ENCODE measurements at regions not wholly inside any gene's neighbourhood (a gene's known extent, or its start where the extent isn't known, plus 50 kb on each side); places are given as distances from the start of the nearest gene placed in this dataset.

DNA sequence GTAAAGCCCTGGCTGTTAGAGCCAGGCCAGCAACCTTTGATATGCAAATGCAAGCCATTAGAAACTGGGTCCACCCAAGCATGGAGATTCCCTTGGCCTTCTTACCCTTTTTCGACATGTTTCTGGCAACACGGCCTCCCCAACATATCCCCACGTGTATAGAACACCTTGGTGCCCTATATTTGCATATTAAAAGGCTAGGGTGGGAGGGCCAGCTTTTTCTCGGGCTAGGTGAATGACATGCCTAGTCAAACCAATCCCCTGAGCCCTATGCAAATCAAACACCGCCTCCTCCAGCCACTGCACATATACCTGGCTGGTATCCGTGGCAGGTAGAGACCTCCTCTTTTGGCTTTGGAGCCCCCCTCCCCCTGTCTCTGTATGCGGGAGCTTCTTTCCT, 55.6 kb upstream of the ZFR start:
- no peaks in the 10 kb centered on the region for H3K27me3 ChIP-seq
- no peak for ATAC-seq
- intact Hi-C loops (cut with DNase I) = no loop called here
- H3K4me3 ChIP-seq = no peak overlapping the region
- TF ChIP-seq, protein P1, sequence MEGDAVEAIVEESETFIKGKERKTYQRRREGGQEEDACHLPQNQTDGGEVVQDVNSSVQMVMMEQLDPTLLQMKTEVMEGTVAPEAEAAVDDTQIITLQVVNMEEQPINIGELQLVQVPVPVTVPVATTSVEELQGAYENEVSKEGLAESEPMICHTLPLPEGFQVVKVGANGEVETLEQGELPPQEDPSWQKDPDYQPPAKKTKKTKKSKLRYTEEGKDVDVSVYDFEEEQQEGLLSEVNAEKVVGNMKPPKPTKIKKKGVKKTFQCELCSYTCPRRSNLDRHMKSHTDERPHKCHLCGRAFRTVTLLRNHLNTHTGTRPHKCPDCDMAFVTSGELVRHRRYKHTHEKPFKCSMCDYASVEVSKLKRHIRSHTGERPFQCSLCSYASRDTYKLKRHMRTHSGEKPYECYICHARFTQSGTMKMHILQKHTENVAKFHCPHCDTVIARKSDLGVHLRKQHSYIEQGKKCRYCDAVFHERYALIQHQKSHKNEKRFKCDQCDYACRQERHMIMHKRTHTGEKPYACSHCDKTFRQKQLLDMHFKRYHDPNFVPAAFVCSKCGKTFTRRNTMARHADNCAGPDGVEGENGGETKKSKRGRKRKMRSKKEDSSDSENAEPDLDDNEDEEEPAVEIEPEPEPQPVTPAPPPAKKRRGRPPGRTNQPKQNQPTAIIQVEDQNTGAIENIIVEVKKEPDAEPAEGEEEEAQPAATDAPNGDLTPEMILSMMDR (IDR thresholded peaks at IDR 0.05) = no peak
- TF ChIP-seq POLR2A (IDR thresholded peaks at IDR 0.05) = no peak
- H3K27ac ChIP-seq = no peak overlapping the region
- H3K36me3 ChIP-seq (replicated peaks in 1 of 2; ENCODE audit: insufficient read depth in 1 of 2, low read depth in 2 of 2) = no peaks in the 10 kb centered on the region
- 33 to 51% methylated on average over 7 of the region's 7 CpGs for WGBS, 2 donors
- H3K4me1 ChIP-seq = no peaks in the 10 kb centered on the region
- H3K9me3 ChIP-seq = no peaks in the 10 kb centered on the region
- DNase-seq = no peak

DNA sequence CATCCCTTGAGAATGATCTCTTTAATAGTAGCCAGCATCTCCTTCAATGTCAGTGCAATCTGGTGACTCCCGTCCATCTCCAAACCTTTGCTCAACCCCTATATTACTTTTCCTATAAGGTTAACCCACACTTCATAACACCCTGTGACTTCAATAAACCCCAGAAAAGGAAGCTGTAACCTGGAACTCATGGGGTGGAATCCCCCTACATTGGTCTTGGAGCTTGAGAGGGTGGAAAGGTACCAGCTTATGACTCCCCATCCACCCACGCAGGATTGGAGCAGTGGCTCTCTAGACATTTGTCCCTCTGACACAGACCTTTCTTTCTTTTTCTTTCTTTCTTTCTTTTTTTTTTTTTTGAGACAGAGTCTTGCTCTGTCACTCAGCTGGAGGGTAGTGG, 54.7 kb upstream of the ZFR start:
- H3K27ac ChIP-seq = no peak overlapping the region
- 88 to 91% methylated on average over 2 of the region's 2 CpGs for WGBS, 2 donors
- no peaks in the 10 kb centered on the region for H3K36me3 ChIP-seq (replicated peaks in 1 of 2; ENCODE audit: insufficient read depth in 1 of 2, low read depth in 2 of 2)
- TF ChIP-seq POLR2A (IDR thresholded peaks at IDR 0.05) = no peak
- TF ChIP-seq, protein P1 (IDR thresholded peaks at IDR 0.05) = no peak
- DNase-seq (no peak), ATAC-seq (no peak)
- H3K4me3 ChIP-seq = no peak overlapping the region
- intact Hi-C loops (cut with DNase I) = loop anchor here (10.0 kb wide), 1 partner anchor 126 kb away; no protein-coding TSS in a partner anchor
- no peaks in the 10 kb centered on the region for H3K4me1 ChIP-seq
- no peaks in the 10 kb centered on the region for H3K9me3 ChIP-seq
- H3K27me3 ChIP-seq = no peaks in the 10 kb centered on the region

DNA sequence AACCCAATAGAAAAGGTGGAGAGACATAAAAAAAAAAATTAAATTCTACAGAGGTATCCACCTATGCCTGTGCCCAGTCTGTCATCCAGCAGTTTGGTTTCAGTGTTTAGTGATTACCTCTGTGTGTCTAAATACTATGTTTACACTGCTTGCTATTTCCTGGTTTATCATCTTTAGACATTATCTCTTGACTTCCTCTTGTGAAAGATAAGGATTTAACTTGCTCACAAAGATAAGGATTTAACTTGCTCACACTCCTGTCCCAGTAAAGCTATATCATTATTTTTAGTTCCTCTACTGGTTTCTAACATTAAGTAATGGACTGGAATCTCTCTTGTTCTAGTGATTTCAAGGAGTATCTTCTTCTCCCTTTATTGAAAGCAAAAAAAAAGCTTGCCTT, 53.9 kb upstream of the ZFR start:
- no peaks in the 10 kb centered on the region for H3K36me3 ChIP-seq (replicated peaks in 1 of 2; ENCODE audit: insufficient read depth in 1 of 2, low read depth in 2 of 2)
- ATAC-seq = no peak
- H3K27me3 ChIP-seq = no peaks in the 10 kb centered on the region
- no peak overlapping the region for H3K4me3 ChIP-seq
- intact Hi-C loops (cut with DNase I) = loop anchor here (10.0 kb wide), 1 partner anchor 126 kb away; no protein-coding TSS in a partner anchor
- no peaks in the 10 kb centered on the region for H3K9me3 ChIP-seq
- H3K4me1 ChIP-seq = no peaks in the 10 kb centered on the region
- TF ChIP-seq, protein P1 (IDR thresholded peaks at IDR 0.05) = no peak
- no peak for TF ChIP-seq POLR2A (IDR thresholded peaks at IDR 0.05)
- no peak overlapping the region for H3K27ac ChIP-seq
- no peak for DNase-seq

DNA sequence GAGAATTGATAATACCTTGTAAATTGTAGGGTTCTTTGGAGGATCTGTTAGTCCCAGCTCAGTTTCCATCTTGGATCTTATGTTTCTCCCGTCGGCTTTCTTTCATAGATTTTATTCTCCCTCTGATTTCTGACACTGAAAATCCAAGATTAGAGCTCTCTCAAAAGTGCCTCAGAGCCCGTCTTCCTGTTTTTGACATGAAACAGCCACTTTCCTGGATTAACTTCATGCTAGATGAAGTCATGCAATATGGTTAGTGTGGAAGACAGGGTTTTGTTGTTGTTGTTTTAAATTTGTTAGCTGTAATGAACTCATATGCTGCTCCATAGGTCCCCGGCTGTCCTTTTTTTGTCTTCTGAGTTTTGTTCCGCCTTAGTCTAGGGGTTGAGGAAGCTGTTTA, 51.6 kb upstream of the ZFR start:
- ATAC-seq (no peak), DNase-seq (no peak)
- no peak overlapping the region for H3K4me3 ChIP-seq
- no peak for TF ChIP-seq POLR2A (IDR thresholded peaks at IDR 0.05)
- TF ChIP-seq, protein P1 (IDR thresholded peaks at IDR 0.05) = no peak
- no peaks in the 10 kb centered on the region for H3K36me3 ChIP-seq (replicated peaks in 1 of 2; ENCODE audit: insufficient read depth in 1 of 2, low read depth in 2 of 2)
- no peak overlapping the region for H3K27ac ChIP-seq
- WGBS, 2 donors = 75 to 85% methylated on average over 5 of the region's 5 CpGs
- intact Hi-C loops (cut with DNase I) = loop anchor here (10.0 kb wide), 1 partner anchor 129 kb away; no protein-coding TSS in a partner anchor
- H3K27me3 ChIP-seq = no peaks in the 10 kb centered on the region
- no peaks in the 10 kb centered on the region for H3K4me1 ChIP-seq
- H3K9me3 ChIP-seq = no peaks in the 10 kb centered on the region

DNA sequence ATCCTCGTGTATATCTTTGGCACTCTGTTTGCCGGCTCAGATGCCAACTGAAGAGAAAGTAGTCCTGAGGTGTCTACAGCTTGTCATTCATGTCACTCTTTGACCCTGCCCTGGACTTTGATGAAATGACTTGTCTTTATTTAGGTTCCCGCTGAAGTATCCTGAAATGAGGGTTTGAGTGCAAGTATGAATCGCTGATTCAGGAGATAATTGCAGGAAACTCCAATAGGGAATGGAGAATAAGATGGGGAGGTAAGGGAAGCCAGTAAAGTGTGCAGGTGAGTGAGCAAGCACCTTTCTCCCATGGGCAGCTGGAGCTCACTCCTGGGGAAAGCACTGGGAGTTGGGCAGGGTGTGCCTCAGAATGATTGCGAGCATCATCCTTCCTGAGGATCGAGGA, 50.3 kb upstream of the ZFR start:
- no peak for ATAC-seq
- Histone ChIP-seq H3K27ac (no peak overlapping the region), H3K27me3 (no peaks in the 10 kb centered on the region), H3K4me1 (peaks cover 2% of the 10 kb centered on the region), H3K4me3 (no peak overlapping the region), H3K36me3 (replicated peaks in 1 of 2; ENCODE audit: insufficient read depth in 1 of 2, low read depth in 2 of 2) (no peaks in the 10 kb centered on the region), H3K9me3 (no peaks in the 10 kb centered on the region)
- intact Hi-C loops (cut with DNase I) = loop anchor here (10.0 kb wide), 1 partner anchor 130 kb away; no protein-coding TSS in a partner anchor
- WGBS, 2 donors = 85 to 91% methylated on average over 6 of the region's 6 CpGs
- no peak for DNase-seq
- TF ChIP-seq POLR2A (IDR thresholded peaks at IDR 0.05) = no peak
- TF ChIP-seq, protein P1 (IDR thresholded peaks at IDR 0.05) = no peak

Data from body of pancreas (tissue), 4 donors.